GM19395 (cell line): ENCODE measurements at regions not wholly inside any gene's neighbourhood (a gene's known extent, or its start where the extent isn't known, plus 50 kb on each side); places are given as distances from the start of the nearest gene placed in this dataset.

Experiments used
- ATAC-seq: cut with Tn5 transposase; IDR thresholded peaks from one replicate; pipeline ENCODE4 v1.9.1; 2021; ENCODE audit warnings: mild to moderate bottlenecking, moderate library complexity; ENCODE audit not compliant: unreplicated experiment

DNA sequence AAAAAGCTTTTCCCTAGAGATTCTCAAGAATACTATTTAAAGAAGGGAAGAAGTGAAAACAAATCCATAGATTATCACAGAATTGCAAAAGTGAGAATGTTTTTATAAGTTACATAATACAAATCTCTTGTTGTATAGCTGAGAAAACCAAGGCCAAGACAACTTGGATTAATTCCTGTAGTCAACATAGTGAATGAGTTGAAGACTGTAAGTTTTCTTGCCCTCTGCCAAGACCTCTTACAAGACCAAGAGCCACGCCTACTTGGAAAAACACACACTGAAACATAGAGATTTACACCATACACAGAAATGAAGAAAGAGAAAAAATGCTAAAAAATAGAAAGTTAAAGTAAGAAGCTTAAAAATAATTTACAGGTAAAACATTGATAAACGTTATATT is 2024.0 kb downstream of the PCDH7 start:
- no peak for ATAC-seq

DNA sequence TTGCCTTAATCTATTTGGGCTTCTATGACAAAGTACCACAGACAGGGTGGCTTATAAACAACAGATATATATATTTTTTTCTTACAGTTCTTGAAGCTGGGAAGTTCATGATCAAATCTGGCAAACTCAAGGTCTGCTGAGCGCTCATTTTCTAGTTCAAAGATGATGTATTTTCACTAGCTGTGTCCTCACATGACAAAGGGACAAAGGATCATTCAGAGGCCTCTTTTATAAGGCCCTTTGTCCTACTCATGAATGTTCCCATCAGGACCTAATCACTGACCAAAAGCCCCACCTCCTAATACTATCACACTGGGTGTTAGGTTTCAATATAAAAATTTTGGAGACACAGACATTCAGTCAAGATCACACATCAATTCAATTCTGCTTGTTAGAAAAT is 2025.2 kb downstream of the PCDH7 start:
- no peak for ATAC-seq

DNA sequence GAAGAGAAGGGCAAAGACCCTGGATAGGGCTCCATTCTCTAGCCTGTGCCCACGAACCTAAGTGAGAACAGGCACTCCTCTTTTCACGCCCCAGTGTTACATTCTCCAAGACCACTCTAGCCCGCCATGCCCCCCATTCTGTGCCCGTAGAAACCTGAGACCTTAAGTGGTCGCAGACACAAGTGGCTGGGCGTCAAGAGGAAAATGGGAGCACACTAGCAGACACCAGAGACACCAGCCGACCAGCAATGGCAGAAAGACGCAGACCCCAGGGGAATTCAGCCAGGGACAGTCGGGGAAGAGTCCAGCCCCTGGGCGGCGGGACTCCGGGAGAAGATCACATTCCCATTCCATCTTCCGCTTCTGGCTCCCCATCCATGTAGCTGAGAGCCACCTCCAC is 2027.9 kb downstream of the PCDH7 start:
- no peak for ATAC-seq

DNA sequence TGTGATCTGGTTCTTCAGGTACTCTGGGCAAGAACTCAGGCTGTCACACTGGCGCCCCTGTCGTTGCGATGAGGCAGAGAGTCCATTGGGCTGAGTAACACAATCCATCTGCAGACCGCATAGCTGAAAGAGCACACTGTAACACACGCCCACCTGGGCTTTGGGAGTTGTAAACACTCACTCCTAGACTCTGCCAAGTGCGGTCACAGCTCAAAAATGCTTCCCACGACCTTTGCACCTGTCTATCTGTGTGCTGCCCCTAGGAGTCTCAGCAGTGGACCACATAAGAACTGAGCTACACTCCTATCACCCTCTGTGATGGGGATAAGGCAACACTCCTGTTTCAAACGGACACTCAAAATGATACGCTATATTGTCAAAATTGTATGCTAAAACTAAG is 2028.3 kb downstream of the PCDH7 start:
- no peak for ATAC-seq

DNA sequence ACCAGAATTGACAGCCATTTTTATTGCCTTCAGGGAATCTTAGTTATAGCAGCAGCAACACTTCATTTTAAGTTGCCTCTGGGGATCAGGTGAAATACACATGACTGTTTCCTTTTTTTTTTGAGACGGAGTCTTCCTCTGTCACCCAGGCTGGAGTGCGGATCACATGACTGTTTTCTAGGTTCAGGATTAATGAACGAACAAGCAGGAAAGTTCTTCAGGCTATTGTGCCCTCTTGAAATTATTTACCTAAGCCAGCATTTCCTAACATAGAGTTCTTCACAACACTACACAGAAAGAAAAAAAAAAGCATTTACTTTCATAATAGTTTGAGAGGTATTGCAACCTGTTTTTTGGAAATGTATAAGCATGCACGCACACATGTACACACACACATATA is 2032.8 kb downstream of the PCDH7 start:
- no peak for ATAC-seq

DNA sequence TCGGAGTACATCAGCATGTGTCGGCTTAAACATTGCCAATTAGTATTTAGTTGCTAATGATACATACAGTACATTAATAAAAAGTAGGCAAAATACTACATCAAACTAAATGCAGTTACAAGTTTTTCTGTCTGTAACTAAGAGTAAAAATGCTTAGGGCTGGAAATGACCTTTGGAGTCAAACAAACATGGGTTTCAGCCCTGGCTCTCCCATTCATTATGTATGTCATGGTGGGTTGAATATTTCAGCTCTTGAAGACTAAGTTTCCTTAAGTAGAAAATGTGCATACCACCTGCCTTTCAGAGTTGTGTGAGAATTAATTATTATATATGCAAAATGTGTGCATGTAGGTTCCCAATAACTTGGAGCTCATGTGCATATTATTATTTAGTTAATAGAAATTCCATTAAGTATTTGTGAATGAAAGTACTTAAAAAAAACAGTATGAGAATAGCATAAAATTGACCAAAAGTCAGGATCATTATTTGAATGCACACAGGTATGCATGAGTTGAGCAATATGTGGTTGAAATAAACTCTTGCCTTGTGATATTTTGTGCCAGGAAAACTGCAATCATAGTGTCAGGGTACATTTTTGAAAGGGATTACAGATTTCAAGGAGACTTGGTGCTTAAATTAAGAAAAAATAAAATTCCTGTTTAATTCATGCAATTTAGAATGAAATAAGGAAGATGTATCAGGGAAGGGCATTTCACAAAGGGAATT is 2048.7 kb downstream of the PCDH7 start:
- no peak for ATAC-seq

DNA sequence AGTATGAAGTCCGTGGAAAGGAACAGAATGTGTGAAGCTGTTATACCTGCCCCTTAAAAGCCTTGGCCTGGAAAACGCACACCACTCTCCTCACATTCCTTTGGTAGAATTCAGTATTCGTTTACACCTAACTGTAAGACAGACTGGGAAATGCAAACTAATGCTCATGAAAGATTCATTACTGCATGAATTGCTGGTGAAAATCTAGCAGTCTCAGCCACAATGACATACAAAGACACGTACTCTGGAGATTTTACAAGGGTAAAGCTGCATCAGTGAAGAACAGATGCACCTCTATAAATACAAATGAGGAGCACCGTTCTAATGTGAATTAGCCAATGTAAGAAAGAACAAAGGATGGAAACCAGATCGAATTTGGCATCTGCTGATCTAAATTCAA is 2051.3 kb downstream of the PCDH7 start:
- ATAC-seq, result no peak

DNA sequence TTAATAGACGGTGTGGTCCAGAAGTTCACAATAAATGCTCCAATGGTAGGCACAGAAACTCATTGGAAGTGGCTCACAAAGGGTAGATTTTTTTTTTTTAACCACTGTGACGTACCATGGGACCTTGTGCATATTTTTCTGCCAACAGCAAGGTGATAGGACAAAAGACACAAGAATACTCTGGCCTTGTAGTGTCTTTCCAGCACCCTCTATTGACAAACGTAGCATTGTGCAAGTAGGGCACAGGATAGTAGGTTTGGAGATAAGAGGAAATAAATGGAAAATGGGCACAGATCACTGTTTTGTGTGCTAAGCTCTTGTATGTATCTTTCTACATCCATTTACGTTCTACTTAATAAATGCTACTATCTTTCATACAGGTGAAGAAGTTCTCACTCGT is 2054.9 kb downstream of the PCDH7 start:
- ATAC-seq, result no peak

DNA sequence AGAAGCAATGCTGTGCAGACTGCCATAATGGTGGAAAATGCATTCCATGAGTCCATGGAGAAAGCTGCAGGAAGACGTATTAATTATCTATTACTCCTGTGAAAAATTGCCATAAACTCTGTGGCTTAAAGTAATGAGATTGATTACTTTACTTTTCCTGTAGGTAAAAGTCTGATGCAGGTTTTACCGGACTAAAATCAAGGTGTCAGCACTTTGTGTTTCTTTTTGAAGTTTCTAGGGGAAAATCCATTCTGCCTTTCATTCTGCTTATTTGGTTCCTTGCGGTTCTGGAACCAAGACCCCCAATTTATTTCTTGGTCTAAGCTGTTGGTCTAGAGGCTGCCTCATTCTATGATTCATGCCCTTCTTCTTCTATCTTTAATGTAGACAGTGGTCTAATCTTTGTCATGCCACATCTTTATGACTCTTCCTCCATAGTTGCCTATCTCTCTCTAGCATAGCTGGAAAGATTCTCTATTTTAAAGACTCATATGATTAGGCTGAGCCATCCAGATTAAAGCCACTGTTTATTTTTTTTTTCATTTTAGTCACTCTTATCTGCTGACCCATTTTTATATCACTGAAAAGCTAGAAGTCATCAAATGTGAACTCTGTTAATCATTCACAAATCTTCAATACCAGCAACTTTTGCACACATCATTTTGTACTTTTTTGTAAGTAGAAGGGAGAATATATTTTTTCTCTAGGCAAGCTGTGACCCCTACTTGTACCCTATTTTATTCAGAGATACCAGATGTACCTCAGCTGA is 2056.4 kb downstream of the PCDH7 start:
- no peak for ATAC-seq

DNA sequence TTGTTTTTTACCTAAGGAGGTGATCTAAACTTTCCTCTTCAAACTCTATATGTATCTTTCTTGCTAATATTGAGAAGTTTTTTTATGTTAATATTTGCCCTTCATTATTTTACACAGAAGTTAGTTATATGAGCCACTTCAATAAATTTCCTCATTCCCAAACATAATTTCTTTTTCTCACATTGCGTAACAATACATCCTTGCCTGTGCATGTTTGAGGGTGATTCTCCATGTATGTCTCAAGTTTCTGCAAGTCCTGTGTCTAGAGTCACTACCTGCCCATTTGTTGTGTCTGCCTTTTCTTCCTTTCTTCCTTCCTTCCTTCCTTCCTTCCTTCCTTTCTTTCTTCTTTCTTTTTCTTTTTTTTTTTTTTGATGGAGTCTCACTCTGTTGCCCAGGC is 2057.9 kb downstream of the PCDH7 start:
- ATAC-seq, result no peak

DNA sequence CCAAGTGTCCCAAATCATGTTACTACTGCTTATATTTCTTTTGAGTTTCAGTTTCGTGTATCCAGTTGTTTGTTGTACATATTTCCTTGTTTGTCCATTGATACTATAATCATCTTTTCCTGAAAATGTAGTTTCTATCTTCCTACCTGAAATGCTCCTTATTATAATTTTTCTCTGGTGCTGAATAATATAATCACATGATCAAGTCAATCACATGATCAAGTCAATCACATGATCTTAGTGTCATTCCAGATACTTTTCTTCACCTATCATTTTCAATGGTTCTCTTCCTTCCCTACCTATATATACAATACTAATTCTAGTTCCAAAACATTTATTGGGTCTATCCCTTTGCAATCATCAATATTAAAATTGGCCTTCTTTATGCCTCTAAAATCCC is 2058.8 kb downstream of the PCDH7 start:
- ATAC-seq, result no peak

DNA sequence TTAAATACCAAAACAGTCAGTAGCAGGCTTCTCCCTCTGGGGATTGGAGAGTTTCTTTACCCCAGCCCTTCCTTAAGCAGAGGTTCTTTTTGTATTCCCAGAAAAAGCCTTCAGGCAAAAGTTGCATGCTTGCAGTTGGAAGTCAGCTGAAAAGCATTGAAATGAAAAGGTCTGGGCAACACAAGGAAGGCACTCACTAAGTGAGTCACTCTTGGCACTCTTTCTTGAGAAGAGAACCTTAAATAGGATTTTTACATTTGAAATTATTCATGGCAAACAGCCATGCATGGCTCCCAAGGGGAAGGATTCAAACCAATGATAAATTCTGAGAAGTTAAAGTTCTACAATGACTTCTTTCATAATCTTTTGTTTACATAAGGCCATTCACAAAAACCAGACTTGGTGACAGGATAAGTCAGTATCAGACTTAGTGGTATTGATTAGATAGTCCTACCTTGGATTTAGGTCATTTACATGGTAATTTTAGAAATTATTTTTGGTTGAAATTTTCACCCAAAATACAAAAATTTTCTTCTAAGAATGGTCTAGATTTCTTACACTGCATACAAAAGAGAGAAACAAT is 2068.9 kb downstream of the PCDH7 start:
- ATAC-seq, result no peak

DNA sequence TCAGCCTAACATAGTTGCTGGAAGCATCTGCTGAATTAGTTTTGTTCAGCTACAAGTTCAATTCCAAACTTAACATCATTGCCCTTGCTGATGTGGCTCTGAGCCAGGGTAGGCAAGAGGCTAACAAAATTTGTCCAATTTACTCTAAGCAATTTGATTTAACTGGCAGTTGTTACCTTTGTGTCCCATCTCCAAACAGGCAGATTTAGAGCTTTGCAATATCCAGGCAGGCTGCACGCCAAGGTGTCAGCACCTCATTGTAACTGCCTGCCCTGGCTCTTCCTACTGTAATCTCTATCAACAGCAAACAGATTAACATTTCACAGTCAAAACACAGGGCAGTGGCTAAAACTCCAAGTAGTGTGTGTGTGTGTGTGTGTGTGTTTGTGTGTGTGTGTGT is 2070.6 kb downstream of the PCDH7 start:
- no peak for ATAC-seq

DNA sequence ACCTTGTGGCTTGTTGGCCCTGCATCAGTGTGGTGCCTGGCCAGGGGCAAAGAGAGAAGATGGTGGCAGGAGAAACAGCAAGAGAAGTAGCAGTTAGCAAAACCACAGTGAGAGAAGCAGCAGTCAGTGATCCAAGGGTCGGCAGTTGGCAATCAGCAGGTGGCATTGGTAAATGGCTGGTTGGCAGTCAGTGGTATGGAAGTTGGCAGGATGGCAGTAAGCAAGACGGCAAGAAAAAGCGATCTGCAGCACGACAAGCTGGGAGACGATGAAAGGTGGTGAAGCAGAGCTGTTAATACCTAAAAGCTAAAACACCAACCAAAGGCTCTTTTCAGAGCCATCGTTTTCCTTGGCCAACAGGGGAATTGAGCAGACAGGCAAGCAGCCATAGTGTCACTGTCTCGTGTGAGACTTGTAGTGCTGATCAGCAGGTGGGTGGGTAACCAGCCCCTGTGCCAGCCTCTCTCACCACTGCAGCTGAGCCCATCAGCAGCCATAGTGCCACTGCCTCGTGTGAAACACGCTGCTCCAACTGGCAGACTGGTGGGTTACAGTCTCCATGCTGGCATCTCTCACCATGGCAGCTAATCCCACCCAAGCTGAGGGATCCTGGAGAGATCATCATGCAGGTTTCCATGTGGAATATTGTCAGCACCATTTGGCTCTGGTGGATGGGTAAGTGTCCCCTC is 2078.4 kb downstream of the PCDH7 start:
- ATAC-seq, result no peak

DNA sequence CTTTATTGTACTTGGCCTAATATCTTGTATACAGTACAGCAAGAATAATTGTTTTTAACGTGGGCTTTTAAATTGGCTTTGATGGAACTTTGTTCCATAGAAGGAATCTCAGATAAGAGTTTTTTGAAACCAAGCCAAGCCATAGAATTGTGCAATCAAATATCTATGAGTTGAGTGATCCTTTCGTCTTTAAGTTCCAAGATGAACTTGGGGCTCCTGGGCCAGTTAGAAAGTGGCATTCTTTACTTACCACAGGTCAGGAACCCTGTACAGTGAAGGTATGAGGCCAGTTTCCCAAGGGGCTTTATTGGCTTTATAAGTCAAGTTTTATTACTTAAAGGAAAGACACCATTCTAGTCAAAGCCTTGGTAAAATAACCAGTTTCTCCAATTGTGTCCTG is 2104.2 kb downstream of the PCDH7 start:
- ATAC-seq, result no peak

DNA sequence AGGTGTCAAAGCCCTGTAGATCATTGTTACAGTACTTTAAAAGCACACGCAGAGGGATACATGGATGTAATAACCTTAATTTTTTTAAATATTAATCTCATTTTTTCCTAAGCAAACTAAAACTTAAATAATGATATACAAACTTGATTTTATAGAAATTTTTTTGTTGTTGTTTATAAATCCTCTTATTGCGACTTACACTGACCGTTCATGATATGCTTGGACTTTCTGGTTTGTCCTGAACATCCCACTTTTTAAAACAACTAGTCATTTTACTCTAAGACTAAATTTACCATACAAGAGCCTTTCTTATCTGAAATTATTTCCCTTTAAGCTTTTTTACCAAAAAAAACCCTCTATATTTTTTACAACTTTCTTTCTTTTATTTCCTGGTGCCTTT is 2106.0 kb downstream of the PCDH7 start:
- no peak for ATAC-seq

DNA sequence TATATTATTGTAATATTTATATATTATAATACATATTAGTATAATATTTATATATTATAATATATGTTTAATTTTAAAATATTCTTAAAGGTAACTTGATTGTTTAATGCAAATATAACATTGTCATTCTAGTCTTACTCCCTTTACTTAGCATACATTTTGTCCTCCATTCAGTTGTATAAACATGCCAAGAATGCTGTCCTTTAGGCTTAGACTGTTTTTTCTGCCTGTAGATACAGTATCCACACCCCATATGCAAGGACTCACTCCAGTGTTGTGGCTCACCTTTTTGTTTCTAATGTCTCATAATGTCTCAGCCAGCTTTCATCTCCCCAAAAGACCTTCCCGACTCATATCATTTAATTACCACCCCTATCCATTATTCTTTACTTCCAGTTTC is 2110.0 kb downstream of the PCDH7 start:
- no peak for ATAC-seq

DNA sequence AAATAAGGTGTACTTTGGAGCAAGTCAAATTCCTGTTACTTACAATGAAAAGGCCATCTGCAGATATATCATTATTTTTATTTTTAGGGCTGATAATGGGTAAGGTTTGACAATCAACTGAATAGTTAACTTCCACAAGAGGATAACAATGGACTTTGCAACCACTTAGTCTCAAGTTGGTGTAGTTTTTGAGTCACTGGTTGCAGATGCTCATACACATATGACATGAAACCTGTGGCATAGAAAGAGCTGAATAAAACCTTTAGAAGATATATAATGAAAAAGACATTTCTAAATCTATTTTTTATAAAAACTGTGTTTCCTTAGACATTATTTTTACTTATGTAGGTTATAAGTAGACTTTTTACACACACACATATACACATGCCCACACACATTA is 2110.9 kb downstream of the PCDH7 start:
- no peak for ATAC-seq

DNA sequence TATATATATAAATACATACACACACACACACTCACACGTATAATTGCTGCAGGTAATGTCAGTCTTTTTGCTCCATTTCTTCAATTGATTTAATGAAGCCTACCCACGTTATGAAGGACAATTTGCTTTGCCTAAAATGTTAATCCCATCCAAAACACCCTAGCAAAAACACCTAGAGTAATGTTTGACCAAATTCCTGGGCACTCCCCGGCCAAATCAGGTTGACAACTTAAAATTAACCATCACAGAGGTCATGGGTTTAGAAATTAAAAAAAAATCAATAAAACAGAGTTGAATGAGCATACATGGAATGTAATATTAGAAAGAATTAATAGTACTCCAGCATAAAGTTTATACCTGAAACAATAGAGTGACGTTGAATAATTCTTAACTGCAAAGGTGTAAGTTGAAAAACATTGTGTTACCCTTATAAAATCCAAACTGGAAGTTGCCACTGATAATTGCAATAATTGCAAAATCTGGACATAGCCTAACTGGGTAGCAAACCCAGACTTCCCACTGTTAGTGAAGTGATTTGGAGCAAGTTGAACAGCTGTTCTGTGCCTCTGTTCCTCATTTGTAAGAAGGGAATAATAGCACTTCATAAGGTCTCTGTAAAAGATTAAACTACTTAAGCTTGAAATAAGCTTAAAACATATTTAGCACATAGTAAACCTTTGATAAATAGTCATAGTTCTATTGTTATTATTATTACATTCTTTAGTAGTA is 2120.5 kb downstream of the PCDH7 start:
- ATAC-seq, result no peak

DNA sequence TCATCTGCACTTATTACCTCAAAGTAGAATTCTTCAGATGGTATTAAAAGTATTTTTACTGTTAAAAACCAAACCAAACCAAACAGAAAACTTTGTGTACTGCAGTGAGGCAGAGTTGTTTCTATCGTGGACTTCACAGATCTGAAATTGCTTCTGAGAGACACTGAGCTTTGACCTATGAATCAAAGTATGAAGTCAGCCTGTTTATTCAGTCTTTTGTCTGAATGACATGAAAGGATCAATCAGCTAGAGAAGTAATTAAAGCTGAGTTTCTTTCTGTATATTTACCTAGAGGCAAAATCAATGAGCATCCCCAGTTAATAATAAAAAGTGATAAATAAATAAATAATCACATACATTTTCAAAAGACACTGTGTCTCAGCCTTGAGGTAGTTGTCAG is 2121.0 kb downstream of the PCDH7 start:
- ATAC-seq, result no peak

DNA sequence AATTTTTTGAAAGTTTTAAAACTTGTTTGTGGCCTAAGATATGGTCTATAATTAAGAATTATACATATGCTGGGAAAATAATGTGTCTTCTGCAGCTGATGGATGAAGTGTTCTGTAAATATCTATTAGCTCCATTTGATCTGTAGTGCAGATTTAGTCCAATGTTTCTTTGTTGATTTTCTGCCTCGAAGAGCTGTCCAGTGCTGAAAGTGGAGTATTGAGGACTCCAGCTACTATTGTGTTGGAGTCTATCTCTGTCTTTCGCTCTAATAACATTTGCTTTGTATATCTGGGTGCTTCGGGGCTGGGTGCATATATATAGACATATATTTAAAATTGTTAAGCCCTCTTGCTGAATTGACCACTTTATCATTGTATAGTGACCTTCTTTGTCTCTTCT is 2127.3 kb downstream of the PCDH7 start:
- ATAC-seq, result no peak
